Neural progenitor cell (in vitro differentiated cells): ENCODE measurements at regions not wholly inside any gene's neighbourhood (a gene's known extent, or its start where the extent isn't known, plus 50 kb on each side); places are given as distances from the start of the nearest gene placed in this dataset.

ENCODE experiments used
- DNase-seq: peaks from one replicate; pipeline ENCODE4 v3.0.0-alpha.2; 2016; ENCODE audit warnings: low spot score
- H2AFZ ChIP-seq: fragments of 200-600 bp; sonication (generic); replicated peaks from 2 replicates; pipeline ENCODE4 v1.6.1; 2016; ENCODE audit warnings: antibody characterized with exemption
- H3F3A ChIP-seq: fragments of 200-600 bp; sonication (generic); 2 replicates; pipeline ENCODE4 v1.6.1; 2016; ENCODE audit warnings: antibody characterized with exemption, low read depth
- H3K27ac ChIP-seq: fragments of 200-600 bp; sonication (generic); 2 replicates; pipeline ENCODE4 v1.5.1; 2016; ENCODE audit warnings: mild to moderate bottlenecking
- H3K27me3 ChIP-seq: fragments of 200-600 bp; sonication (generic); 2 replicates; pipeline ENCODE4 v1.6.1; 2016; ENCODE audit warnings: mild to moderate bottlenecking, moderate library complexity
- H3K36me3 ChIP-seq: fragments of 200-600 bp; sonication (generic); 2 replicates; pipeline ENCODE4 v1.5.1; 2016
- H3K4me1 ChIP-seq: fragments of 200-600 bp; sonication (generic); 2 replicates; pipeline ENCODE4 v1.6.1; 2016; ENCODE audit warnings: mixed run types
- H3K4me2 ChIP-seq: fragments of 200-600 bp; sonication (generic); 2 replicates; pipeline ENCODE4 v1.6.1; 2016
- H3K4me3 ChIP-seq: fragments of 200-600 bp; sonication (generic); 2 replicates; pipeline ENCODE4 v1.5.1; 2016
- H3K79me2 ChIP-seq: fragments of 200-600 bp; sonication (generic); 2 replicates; pipeline ENCODE4 v1.6.1; 2016; ENCODE audit warnings: low read depth
- H3K9ac ChIP-seq: fragments of 200-600 bp; sonication (generic); 2 replicates; pipeline ENCODE4 v1.6.1; 2016
- H3K9me3 ChIP-seq: fragments of 200-600 bp; sonication (generic); 2 replicates; pipeline ENCODE4 v1.5.1; 2016; ENCODE audit warnings: low read depth
- H4K20me1 ChIP-seq: fragments of 200-600 bp; sonication (generic); 2 replicates; pipeline ENCODE4 v1.6.1; 2016; ENCODE audit warnings: low read depth
- H3K27ac Mint-ChIP-seq: 3 replicates; pipeline ENCODE4 v1.8.0; 2021; ENCODE audit warnings: mixed read lengths
- H3K27me3 Mint-ChIP-seq: 2 replicates; pipeline ENCODE4 v1.8.0; 2022; ENCODE audit warnings: low read depth, mild to moderate bottlenecking, inconsistent platforms, moderate library complexity, mixed read lengths; ENCODE audit not compliant: insufficient read depth
- H3K36me3 Mint-ChIP-seq: 3 replicates; pipeline ENCODE4 v1.8.0; 2021; ENCODE audit warnings: mixed read lengths
- H3K4me1 Mint-ChIP-seq: 3 replicates; pipeline ENCODE4 v1.8.0; 2021; ENCODE audit warnings: mixed read lengths
- H3K4me3 Mint-ChIP-seq: 3 replicates; pipeline ENCODE4 v1.8.0; 2021; ENCODE audit warnings: mild to moderate bottlenecking, moderate library complexity, mixed read lengths
- H3K9me3 Mint-ChIP-seq: 3 replicates; pipeline ENCODE4 v1.8.0; 2020; ENCODE audit warnings: mixed read lengths
- CTCF ChIP-seq: fragments of 200-600 bp; sonication (generic); IDR thresholded peaks from 2 replicates; pipeline ENCODE4 v1.5.1; 2017; ENCODE audit warnings: antibody characterized with exemption, mild to moderate bottlenecking
- EZH2 ChIP-seq: fragments of 200-600 bp; sonication (generic); IDR thresholded peaks from 2 replicates; pipeline ENCODE4 v1.6.1; 2017; ENCODE audit warnings: antibody characterized with exemption, mild to moderate bottlenecking, moderate library complexity
- EZH2phosphoT487 ChIP-seq: fragments of 200-600 bp; sonication (generic); IDR thresholded peaks from 2 replicates; pipeline ENCODE4 v1.6.1; 2017; ENCODE audit warnings: antibody characterized with exemption

DNA sequence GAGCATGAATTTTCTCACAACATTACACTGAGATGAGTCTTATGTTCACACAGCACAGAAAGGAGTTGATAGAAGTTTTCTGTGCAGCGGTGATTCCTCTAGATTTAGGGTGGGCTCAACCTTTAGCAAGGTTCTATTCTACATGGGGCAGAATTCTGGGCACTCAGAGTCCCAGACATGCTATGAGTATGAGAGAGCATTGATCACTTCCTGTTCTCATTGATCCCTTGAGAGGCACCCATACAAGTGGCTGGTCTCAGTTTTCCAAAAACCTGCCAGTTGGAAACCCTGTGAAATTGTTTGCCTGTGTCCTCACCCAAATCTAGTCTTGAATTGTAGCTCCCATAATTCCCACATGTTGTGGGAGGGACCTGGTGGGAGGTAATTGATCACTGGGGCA is 112.5 kb upstream of the NR2F2 start:
- Histone ChIP-seq H3K4me3 (no peak overlapping the region), H3K4me2 (no peak overlapping the region), H3K27me3 (no peaks in the 10 kb centered on the region), H4K20me1 (no peaks in the 10 kb centered on the region), H3K4me1 (no peaks in the 10 kb centered on the region), H2AFZ (no peak overlapping the region), H3K79me2 (no peaks in the 10 kb centered on the region), H3K36me3 (no peaks in the 10 kb centered on the region), H3K9ac (no peak overlapping the region), H3K27ac (no peak overlapping the region), H3K9me3 (no peaks in the 10 kb centered on the region), H3F3A (no peaks in the 10 kb centered on the region)
- peaks cover 2% of the 10 kb centered on the region for H3K27me3 Mint-ChIP-seq
- no peaks in the 10 kb centered on the region for H3K4me1 Mint-ChIP-seq
- no peak for DNase-seq
- H3K27ac Mint-ChIP-seq, result no peak overlapping the region
- TF ChIP-seq CTCF, result no peak
- no peak overlapping the region for H3K4me3 Mint-ChIP-seq
- peaks cover 7% of the 10 kb centered on the region for H3K36me3 Mint-ChIP-seq
- no peaks in the 10 kb centered on the region for H3K9me3 Mint-ChIP-seq

DNA sequence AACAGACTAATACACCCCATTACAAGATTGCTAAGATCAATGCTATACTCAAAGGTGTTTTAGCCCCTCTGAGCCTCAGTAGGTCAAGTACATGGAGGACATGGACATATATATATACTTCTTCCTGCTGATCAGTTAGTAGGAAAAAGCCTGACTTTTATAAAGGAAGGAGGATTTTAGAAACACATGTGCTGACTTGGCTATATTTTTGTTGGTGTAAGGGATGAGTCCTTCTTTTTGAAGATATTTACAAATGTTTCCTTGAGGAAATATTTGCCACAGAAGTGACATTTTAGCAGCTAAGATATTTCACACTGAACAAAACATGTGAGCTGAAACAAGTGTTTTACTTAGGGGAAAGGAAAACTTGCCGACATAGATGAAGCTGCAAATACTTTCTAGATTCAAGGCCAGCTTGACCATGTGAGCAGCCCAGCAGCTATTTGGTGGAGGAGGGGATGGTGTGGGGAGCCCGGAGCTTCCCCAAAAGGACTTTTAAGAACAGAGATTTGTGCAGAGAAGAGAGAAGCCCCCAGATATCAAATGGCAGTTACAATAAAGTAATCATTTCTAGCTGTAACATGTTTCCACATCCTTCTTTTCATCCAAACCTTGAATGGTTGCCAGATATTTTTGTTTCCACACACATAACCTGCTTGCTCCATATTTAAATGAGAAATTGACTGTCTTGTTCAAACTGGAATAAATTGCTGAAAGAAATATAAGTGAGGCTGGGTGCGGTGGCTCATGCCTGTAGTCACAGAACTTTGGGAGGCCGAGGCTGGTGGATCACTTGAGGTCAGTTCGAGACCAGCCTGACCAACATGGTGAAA is 111.7 kb upstream of the NR2F2 start:
- no peaks in the 10 kb centered on the region for H4K20me1 ChIP-seq
- Mint-ChIP-seq H3K4me1 (no peaks in the 10 kb centered on the region), H3K36me3 (peaks cover 7% of the 10 kb centered on the region), H3K27me3 (peaks cover 5% of the 10 kb centered on the region), H3K9me3 (no peaks in the 10 kb centered on the region), H3K27ac (no peak overlapping the region), H3K4me3 (no peak overlapping the region)
- no peaks in the 10 kb centered on the region for H3K4me1 ChIP-seq
- no peaks in the 10 kb centered on the region for H3K27me3 ChIP-seq
- DNase-seq, result no peak
- H3K79me2 ChIP-seq, result no peaks in the 10 kb centered on the region
- no peak overlapping the region for H3K27ac ChIP-seq
- no peak overlapping the region for H3K4me3 ChIP-seq
- H3K4me2 ChIP-seq, result no peak overlapping the region
- no peaks in the 10 kb centered on the region for H3F3A ChIP-seq
- H3K9me3 ChIP-seq, result no peaks in the 10 kb centered on the region
- TF ChIP-seq EZH2phosphoT487, result no peak
- TF ChIP-seq CTCF, result no peak
- TF ChIP-seq EZH2, result no peak
- H3K9ac ChIP-seq, result no peak overlapping the region
- no peaks in the 10 kb centered on the region for H3K36me3 ChIP-seq
- no peak overlapping the region for H2AFZ ChIP-seq

- H3K4me3 ChIP-seq, result no peak overlapping the region
- H3K27me3 Mint-ChIP-seq, result peaks cover 5% of the 10 kb centered on the region
- H3K79me2 ChIP-seq, result no peaks in the 10 kb centered on the region
- peaks cover 7% of the 10 kb centered on the region for H3K36me3 Mint-ChIP-seq
- H3K9me3 ChIP-seq, result no peaks in the 10 kb centered on the region
- H3K27ac Mint-ChIP-seq, result no peak overlapping the region
- H3K4me1 Mint-ChIP-seq, result no peaks in the 10 kb centered on the region
- no peaks in the 10 kb centered on the region for H3K9me3 Mint-ChIP-seq
- no peaks in the 10 kb centered on the region for H4K20me1 ChIP-seq
- H3F3A ChIP-seq, result no peaks in the 10 kb centered on the region
- TF ChIP-seq CTCF, result no peak
- no peak for TF ChIP-seq EZH2phosphoT487
- no peak for TF ChIP-seq EZH2
- H3K36me3 ChIP-seq, result no peaks in the 10 kb centered on the region
- H3K4me3 Mint-ChIP-seq, result no peak overlapping the region
- no peak overlapping the region for H3K27ac ChIP-seq
- H3K9ac ChIP-seq, result no peak overlapping the region
- H3K27me3 ChIP-seq, result no peaks in the 10 kb centered on the region
- no peak overlapping the region for H2AFZ ChIP-seq
- no peaks in the 10 kb centered on the region for H3K4me1 ChIP-seq
- H3K4me2 ChIP-seq, result no peak overlapping the region
- no peak for DNase-seq
Observed at GRCh38 chr15:96219681-96220080, 110.8 kb upstream of the NR2F2 start.
